GM21390 (cell line): ENCODE measurements at regions not wholly inside any gene's neighbourhood (a gene's known extent, or its start where the extent isn't known, plus 50 kb on each side); places are given as distances from the start of the nearest gene placed in this dataset.
"Not testable (repeated sequence)": the region's sequence is repeated elsewhere in the genome, so short reads cannot be mapped to it uniquely, and the experiment has no call there.

Experiments used
- ATAC-seq: cut with Tn5 transposase; IDR thresholded peaks from one replicate; pipeline ENCODE4 v1.9.1; 2021; ENCODE audit not compliant: unreplicated experiment

DNA sequence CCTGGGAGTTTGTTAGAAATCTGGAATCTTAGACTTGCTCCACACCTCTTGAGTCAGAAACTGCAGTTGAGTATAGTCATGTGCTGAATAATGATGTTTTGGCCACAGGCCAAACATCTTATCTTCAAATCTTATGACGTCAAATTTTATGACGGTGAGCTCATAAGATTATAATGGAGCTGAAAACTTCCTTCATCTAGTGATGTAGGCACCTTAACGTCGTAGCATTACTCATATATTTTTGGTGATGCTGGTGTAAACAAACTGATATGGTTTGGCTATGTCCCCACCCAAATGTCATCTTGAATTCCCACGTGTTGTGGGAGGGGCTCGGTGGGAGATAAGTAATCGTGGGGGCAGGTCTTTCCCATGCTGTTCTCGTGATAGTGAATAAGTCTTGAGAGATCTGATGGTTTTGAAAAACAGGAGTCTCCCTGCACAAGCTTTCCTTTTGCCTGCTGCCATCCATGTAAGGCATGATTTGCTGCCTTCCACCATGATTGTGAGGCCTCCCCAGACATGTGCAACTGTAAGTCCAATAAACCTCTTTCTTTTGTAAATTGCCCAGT lies 268.0 kb upstream of the PROK2 start:
- ATAC-seq: no peak

DNA sequence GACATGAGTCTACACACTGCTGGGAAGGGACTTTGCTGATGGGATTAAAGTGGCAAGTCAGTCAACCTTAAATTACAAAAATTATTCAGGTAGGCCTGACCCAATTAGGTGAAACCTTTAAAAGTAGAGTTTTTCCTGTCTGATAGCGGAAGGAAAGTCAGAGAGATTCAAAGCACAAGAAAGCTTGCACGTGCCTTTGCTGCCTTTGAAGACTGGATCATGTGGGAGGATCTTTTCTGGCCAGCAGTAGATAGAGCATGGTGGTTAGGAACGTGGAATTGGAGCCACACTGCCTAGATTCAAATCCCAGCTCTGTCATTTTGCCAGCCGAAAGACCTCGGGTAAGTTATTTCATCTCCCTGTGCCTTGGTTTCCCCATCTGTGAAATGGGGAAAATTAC lies 265.8 kb upstream of the PROK2 start:
- ATAC-seq: no peak

- ATAC-seq: no peak
These were observed 265.2 kb upstream of the PROK2 start for GRCh38 chr3:72050048-72050632.

DNA sequence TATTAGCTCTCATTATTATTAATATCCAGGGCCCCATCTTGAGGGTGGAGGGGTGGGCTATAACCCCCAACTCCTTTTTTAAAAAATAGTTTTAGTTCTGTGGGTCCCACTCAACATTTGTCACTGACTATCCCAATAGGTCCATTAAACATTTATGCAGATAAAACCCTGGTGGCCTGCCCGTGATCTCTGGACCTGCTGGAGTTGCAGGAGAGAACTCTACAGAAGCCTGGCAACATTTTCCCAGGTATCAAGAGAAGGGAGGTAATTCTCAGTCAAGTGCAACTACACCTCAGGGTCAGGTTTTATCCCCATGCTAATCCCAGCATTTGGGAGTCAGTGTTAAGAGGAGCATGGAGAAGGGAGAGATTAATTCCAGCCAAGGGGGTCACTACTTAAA lies 264.4 kb upstream of the PROK2 start:
- ATAC-seq: no peak

DNA sequence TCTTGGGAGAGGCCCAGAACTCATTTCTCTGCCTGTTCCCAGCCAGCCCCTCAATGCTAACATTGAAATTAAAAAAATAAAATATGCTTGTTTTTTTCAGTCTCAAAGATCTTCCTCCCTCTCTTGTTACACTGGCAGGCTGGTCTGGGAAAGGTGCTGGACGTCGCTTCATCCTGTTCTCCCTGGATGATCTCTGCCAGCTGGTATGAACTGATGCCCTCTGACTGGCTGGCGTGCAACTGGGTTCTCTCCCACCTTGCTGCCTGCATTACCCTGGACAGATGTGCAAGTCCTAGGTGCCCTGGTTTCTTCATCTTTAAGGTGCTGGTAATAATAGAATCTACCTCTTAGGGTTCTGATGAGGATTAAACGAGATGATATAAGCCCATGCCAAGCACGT lies 263.9 kb upstream of the PROK2 start:
- ATAC-seq: no peak

GRCh38 chr3:72047221-72047871 lies 262.4 kb upstream of the PROK2 start:
- no peak for ATAC-seq

DNA sequence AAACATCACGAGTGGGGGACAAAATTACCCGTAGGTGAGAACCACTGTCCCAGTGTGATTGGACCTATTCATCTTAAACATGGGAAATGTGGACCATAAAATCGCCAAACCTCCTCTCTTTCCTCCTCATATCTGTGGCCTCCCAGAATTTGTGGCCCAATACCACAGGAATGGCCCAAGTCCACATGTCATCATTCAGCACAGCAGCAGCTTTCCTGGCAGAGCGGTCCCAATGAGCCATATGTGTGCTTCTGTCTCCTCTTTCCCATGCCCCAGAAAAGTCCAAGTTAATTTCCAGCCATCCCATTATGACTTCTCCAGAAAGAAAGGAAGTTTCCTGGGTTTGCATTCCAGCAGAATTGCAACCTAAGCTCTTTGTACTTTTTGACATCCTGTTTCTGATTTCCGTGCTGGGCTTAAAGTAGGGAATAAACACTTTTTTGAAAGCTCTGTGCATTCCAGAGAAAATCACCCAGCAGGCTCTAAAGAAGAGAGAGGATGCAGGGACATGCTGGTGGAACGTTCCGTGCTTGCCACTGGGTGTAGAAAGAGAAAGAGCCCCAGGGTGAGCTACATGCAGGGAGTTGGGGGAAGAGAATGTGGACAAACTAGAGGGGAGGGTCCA lies 259.4 kb upstream of the PROK2 start:
- no peak for ATAC-seq

GRCh38 chr3:72043204-72044133 lies 258.5 kb upstream of the PROK2 start:
- ATAC-seq: peak; percentile 81

DNA sequence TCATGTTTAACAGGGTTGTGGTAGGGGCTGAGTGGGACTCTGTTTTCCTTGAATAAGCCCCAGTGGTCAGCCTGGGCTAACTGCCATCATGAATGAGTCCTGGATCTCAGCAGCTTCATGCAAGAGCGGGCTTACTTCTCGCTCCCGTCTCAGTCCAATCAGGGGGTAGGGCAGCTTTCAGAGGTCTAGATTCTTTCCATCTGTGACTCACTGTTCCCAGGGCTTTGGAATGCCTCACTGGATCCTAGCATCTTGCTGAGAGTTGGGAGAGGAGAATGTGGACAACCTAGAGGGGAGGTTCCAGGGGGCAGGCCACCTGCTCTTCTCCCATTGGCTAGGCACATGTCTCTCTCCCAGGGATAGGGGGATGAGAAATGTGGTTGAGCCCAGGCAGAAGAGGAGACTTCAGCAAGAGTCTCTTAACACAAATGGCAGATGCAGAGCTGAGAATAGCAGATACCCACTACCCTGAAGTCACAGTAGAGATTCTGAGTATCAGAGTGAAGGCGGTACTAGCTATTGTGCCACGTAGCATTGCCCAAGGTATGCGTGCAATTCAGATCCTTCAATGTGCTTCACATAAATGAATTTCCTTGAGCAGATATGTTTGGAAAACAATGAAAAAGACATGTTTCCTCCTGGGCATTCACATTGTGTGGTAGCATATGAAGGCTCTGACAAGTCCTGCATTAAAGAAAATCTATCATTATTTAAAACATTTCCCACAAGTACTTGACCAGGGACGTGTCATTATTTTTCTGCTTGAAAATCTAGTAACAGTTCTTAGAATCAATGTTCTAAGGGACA lies 257.7 kb upstream of the PROK2 start:
- ATAC-seq: no peak

DNA sequence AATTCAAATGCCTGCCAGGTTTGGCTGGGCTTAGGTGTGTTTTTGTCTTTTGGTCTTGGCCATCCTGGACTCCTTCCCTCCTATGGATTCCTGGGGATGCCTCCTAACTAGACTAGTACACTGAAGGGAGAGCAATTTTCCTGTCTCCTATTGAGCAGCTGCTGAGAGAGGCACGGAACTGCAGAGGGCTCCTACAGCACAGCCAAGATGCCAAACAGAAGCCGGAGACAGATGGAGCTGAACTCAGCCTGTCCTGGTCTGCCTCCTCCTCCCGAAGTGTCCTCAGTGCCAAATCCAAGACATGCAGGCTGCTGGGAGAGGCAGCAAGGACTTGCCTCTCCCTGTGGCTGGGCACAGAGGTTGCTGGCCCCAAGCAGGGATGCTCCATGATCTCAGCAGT lies 256.6 kb upstream of the PROK2 start:
- no peak for ATAC-seq

GRCh38 chr3:72041076-72041475 lies 256.1 kb upstream of the PROK2 start:
- no peak for ATAC-seq

DNA sequence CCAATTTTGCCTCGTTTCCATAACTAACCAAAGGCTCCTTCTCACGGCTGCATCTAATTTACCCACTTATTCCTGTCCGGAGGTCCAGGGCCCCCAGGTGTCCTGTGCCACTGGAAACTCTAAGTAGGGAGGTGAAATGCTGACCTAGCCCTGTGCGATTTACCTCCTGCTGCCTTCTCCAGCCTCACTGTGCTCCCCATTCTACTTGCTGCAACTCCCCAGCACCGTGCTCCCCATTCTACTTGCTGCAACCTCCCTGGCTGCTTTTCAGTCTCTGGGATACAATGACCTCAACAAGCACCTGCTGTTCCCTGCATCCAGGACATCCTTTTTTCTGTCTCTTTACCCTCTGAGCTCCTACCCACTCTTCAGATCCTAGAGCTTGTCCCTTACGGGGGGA lies 254.7 kb upstream of the PROK2 start:
- ATAC-seq: no peak

DNA sequence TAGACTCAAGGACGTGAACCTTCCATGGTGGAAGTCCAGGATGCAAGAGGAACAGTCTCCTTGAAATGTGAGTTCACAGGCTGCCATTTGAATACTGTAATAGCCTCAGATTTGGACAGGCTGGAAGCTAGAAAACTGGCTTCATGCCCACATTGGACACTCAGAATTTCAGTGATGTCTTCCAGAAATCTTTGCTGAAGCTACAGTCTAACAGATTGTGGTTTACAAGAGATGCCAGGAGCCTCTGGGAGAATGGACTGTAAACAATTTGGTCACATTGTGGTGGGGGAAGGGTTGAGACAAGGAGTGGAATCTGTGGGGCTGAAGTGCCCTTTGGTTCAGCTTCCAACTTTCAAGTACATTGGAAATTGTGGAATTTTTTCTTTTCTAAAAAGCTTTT lies 252.0 kb upstream of the PROK2 start:
- no peak for ATAC-seq

DNA sequence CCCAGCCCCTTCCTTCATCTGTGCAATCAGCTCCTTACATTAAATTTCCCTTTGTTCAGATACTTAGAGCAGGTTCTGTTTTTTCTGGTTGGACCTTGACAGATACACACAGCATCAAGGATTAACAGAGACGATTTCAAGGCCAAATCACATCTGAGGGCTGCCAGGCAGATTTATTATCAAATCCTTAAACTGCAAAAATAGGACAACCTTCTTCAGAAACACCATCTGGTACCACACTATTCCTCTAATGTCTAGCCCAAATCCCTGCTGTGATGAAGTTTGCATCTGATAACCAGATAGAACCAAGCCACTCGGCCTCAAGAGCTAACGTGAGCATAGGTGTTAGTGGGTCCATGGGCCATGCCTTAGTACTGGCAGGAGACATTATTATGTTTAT lies 250.7 kb upstream of the PROK2 start:
- no peak for ATAC-seq

- no peak for ATAC-seq
These were observed 250.0 kb upstream of the PROK2 start for GRCh38 chr3:72034986-72035385.

- peak; percentile 57 for ATAC-seq
These were observed 248.9 kb upstream of the PROK2 start for GRCh38 chr3:72033666-72034428.

- no peak for ATAC-seq
These were observed 247.6 kb upstream of the PROK2 start for GRCh38 chr3:72032441-72033135.

DNA sequence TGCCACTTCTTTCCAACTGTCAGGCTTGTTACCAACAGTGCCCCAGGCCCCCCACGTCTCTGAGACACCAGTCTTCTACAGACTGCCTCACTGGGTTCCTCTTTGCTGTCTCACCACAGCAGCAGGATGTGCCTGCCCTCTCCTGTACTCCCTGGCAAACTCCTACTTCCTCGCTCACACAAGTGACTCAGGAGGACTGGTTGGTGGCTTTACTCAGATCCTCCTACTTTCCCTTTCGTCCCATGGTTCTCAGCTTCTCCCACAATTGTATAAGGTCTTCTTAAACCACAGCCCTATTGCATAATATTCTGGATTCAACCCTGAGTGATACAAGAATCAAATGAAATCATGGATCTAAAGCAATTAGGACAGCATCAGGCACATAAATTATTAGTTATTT lies 246.6 kb upstream of the PROK2 start:
- no peak for ATAC-seq

DNA sequence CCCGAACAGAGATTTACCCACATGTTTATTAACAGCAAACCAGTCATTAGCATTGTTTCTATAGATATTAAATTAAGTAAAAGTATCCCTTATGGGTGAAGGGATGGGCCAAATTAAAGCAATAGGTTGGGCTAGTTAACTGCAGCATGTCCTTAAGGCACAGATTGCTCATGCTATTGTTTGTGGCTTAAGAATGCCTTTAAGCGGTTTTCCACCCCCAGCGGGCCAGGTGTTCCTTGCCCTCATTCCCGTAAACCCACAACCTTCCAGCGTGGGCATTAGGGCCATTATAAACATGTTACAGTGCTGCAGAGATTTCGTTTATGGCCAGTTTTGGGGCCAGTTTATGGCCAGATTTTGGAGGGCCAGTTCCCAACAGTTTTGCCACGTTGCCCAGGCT lies 245.3 kb upstream of the PROK2 start:
- not testable (repeated sequence) for ATAC-seq
